HT1080 (cell line): ENCODE measurements at regions not wholly inside any gene's neighbourhood (a gene's known extent, or its start where the extent isn't known, plus 50 kb on each side); places are given as distances from the start of the nearest gene placed in this dataset.

Experiments
- DNase-seq: peaks from one replicate; pipeline ENCODE4 v3.0.0-alpha.2; 2015; ENCODE audit warnings: low read depth

GRCh38 chr15:26477044-26477443 is 295.8 kb downstream of the GABRB3 start:
- DNase-seq, result no peak

DNA sequence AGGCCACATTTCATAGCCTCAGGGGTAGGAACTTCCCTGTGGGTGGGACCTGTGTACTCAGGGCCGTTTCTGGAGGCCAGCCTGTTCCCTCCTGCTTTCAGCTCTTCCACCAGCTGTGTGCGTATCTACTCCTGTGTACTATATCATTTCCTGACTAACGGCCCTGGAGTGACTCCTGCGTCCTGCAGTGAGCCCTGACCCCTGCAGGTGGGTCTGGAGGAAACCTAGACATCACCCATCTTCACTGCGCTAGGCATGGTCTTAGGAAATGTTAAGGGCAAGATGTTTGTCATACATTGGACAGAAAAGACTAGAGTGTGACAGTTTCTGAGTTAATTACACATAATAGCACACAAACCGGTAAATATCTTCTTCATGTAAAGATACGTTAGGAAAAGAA is 297.3 kb downstream of the GABRB3 start:
- peak; percentile 1 for DNase-seq

DNA sequence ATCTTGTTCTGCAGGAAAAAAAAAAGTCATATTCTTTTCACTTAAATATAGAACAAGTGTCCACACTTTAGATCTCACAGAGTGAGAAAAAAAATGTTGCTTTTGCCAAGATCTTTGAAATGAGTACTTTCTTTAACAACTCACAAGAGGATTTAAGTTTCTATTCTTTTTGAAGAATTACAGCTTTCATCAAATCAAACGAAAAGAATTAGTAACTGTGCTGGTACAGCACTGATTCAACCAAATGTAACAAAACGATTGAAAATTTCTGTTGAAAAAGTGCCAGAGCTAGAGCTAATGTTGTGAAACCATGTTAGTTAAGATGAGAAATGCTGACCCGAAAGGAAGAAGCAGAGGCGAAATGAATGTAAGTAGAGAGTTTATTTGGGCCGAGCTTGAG is 300.2 kb downstream of the GABRB3 start:
- DNase-seq, result no peak

DNA sequence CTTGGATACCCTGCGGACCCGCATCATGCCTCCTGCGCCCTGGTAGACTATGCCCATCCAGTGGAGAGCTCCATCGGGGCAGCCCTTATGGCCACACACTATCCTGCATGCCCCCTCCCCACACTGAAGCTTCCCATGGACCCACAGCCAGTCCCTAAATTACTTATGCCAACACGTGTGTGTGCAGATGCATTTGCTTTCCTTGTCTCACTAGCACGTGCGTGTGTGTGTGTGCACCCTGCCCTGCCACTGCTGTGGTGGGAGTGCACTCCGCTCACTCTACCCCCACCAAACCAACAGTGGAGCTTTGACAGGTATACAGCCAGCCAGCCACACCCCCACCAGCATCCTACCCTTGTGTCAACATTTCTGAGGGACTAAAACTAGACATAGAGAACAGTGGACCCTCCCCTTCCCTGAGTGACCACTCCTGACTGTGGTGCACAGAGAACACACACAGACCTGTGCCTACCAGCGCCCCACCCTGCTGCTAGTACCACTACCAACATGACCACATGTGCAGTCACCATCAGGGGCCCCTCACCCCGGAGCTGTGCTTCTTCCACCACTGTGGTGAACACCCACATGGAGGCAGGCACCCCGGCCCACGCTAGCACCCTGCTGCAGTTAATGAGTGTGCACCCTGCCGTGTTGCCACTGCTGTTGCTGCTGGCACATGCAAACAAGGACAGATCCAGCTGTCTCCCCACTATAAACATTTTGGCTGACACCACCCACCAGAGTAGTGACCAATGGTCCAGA is 310.8 kb downstream of the GABRB3 start:
- DNase-seq, result no peak

DNA sequence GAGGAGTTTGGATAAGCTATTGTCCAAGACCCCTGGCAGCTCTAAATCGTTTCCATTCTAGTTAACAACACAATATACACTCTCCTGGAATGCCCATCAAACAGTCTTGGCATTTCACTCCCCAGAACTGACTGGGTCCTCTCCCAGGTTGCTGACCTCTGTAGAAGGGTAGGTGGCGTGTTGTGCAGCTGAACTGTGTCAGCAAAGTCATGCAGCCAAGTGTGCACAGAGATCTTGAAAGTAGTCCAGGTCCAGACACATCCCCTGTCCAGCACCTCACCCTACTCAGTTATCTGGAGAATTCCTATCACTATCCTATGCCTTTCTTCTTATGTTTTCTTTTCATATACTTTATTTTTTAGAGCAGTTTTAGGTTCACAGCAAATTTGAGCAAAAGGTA is 312.7 kb downstream of the GABRB3 start:
- DNase-seq, result no peak

- DNase-seq, result no peak
Measured at GRCh38 chr15:26455828-26456227, 317.0 kb downstream of the GABRB3 start.

GRCh38 chr15:26453914-26454313 is 319.0 kb downstream of the GABRB3 start:
- DNase-seq, result no peak

- no peak for DNase-seq
Measured at GRCh38 chr15:26451995-26452394, 320.9 kb downstream of the GABRB3 start.

GRCh38 chr15:26449291-26449690 is 323.6 kb downstream of the GABRB3 start:
- DNase-seq, result peak; percentile 53

GRCh38 chr15:26443321-26443720 is 329.5 kb downstream of the GABRB3 start:
- DNase-seq, result no peak

DNA sequence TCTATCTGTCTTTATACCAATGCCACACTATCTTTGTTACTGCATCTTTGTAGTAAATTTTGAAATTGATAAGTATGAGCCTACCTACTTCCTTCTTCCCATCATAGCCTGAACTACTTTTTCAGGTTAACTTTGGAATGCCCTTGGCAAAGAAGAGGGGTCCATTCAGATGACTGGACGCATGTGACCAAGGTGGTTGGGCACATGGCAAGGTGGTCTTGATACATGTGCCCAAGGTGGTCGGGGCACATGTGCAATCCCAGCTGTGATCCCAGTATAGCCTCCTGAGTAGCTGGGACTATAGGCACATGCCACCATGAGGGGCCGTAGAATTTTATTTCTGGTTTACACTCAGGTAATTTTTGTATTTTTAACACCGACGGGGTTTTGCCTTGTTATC is 330.2 kb downstream of the GABRB3 start:
- no peak for DNase-seq

- DNase-seq, result no peak
Measured at GRCh38 chr15:26439681-26440080, 333.2 kb downstream of the GABRB3 start.

DNA sequence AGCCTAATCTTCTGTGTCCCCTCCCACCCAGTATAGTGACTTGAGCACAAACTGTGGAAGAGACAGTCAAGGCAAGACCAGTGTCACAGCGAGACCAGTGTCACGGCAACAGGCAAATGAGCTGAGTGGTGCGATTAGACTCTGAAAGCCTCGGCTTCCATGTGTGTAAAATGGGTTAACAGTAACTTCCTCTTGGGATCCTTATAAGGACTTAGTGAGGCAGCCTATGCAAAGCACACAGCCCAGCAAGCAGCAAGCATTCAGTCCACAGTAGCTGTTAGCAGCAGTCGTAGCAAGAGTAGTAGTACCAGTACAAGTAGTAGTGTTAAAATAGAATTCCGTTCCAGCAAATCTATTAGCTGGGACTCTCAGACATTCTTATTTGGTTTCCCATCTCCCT is 334.1 kb downstream of the GABRB3 start:
- DNase-seq, result no peak

DNA sequence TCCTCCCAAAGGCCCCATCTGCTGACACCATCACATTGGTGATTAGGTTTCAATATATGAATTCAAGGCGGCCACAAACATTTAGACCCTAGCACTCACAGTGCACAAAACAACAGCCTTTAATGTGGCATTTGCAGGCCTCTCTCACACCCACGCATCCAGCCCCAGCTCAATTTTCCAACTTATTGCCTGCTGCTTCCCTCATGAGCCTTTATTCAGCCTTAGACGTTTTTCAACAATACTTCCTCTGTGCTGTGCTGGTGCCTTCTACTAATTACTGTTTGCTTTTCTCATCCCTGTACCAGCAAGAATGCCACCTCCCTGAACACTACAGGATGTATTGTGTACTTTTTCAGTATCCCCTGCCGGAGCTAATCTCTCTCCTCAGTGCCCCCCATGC is 334.6 kb downstream of the GABRB3 start:
- DNase-seq, result no peak

- DNase-seq, result no peak
Measured at GRCh38 chr15:26433818-26434217, 339.0 kb downstream of the GABRB3 start.

- no peak for DNase-seq
Measured at GRCh38 chr15:26433060-26433459, 339.8 kb downstream of the GABRB3 start.

GRCh38 chr15:26421065-26421464 is 351.8 kb downstream of the GABRB3 start:
- no peak for DNase-seq

DNA sequence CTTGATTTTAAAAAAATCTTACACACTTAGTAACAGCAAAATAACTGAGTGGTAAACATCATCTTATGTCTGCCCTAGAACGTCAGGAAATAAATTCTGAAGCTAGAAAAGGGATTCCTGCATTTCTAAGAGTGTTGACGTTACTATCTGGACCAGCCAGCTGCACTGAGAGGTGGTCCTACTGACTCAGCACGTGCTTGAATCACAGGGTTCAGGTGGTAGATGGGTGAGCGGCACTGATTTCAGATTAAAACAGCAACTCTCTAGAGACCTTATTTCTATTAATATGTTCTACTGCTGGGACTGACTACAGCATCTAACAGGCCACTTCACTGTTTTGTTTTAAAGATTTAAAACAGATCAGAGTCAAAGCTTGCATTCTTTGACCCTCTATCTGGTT is 377.2 kb downstream of the GABRB3 start:
- no peak for DNase-seq

DNA sequence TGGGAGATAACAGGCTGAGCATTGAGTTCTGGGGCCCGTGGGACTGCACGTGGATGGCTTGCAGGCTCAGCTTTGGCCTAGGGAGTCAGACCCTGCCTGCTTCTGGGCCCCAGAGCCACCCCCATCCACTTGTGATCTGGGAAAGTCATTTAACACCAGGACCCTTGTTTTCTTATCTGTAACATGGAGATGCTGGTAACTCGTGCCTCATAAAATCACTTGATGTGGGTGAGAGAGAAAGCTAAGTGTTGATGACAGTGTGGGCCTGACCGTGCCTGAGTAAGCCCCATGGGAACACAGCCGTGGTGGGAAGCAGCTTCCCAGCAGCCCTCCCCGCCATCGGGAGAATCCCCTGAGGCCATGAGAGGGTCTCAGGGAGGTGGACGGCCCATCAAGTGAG is 378.1 kb downstream of the GABRB3 start:
- no peak for DNase-seq

- no peak for DNase-seq
Measured at GRCh38 chr15:26392956-26393355, 379.9 kb downstream of the GABRB3 start.

GRCh38 chr15:26391567-26392194 is 381.2 kb downstream of the GABRB3 start:
- no peak for DNase-seq

DNA sequence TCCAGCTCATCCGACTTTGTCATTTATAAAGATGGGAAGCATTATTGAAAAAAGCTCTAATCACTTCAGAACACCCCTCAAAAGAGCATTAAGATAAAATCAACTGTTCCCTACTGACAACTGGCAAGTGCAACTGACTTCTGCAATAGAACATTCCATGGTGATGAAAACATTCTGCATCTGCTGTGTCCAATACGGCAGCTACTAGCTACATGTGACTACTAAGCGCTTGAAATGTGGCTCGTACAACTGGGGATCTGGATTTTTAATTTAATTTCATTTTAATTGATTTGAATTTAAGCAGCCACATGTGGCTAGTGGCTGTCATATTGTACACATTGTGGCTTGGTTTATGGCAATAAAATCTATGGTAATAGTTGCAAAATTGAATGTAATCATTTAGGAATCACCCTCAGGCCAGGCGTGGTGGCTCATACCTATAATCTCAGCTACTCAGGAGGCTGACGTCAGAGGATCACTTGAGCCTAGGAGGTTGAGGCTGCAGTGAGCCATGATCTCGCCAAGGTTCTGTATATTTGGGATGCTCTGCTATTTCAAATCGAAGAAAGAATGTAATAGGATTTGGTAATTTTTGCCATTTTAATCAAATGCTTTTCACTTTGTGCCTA is 390.3 kb downstream of the GABRB3 start:
- no peak for DNase-seq

DNA sequence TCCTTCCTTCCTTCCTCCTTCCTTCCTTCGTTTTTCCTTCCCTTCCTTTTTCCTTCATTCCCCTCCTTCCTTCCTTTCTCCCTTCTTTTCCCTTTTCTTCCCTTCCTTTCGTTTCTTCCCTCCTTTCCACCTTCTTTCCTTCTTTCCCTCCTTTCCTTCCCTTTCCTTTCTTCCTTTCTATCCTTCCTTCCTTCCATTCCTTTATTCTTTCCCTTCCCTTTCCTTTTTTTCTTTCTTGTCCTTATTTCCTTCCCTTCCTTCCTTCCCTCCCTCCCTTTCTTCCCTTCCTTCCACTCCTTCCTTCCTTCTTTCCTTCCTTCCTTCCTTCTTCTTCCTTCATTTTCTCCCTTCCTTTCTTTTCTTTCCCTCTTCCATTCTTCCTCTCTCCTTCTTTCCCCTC is 394.6 kb downstream of the GABRB3 start:
- no peak for DNase-seq
